ENCODE measurements at regions not wholly inside any gene's neighbourhood (a gene's known extent, or its start where the extent isn't known, plus 50 kb on each side); places are given as distances from the start of the nearest gene placed in this dataset.

DNA sequence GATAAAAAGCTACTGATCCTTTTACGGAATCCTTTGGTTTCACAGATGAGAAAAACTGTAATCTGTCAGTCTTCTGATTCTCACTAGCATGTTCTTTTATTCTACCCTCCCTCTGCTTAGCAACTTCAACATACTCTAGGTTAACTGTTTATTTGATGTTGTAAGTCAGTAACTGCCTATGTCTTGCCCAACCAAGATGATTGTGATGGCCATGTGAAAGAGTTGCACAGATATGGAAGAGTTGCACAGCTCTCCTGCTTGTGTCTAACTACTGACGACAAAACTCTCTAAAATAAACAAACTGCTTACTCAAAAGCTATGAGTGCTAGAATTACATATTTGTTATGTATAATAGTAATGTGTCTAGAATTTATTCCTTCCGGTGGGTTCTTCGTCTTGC lies 227.3 kb upstream of the DAB2 start:
- TF ChIP-seq, protein P1, sequence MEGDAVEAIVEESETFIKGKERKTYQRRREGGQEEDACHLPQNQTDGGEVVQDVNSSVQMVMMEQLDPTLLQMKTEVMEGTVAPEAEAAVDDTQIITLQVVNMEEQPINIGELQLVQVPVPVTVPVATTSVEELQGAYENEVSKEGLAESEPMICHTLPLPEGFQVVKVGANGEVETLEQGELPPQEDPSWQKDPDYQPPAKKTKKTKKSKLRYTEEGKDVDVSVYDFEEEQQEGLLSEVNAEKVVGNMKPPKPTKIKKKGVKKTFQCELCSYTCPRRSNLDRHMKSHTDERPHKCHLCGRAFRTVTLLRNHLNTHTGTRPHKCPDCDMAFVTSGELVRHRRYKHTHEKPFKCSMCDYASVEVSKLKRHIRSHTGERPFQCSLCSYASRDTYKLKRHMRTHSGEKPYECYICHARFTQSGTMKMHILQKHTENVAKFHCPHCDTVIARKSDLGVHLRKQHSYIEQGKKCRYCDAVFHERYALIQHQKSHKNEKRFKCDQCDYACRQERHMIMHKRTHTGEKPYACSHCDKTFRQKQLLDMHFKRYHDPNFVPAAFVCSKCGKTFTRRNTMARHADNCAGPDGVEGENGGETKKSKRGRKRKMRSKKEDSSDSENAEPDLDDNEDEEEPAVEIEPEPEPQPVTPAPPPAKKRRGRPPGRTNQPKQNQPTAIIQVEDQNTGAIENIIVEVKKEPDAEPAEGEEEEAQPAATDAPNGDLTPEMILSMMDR (IDR thresholded peaks at IDR 0.05; ENCODE audit: low read depth, low read length), result no peak
- TF ChIP-seq EZH2phosphoT487 (IDR thresholded peaks at IDR 0.05; ENCODE audit: low read depth), result no peak

Measured in OCI-LY3 (cell line).